AG04449 (cell line): ENCODE measurements at regions not wholly inside any gene's neighbourhood (a gene's known extent, or its start where the extent isn't known, plus 50 kb on each side); places are given as distances from the start of the nearest gene placed in this dataset.

Source experiments
- CTCF ChIA-PET: fragments of 350-600 bp; formaldehyde crosslinking; extraction: SDS; loops from one replicate; lab custom pipeline; 2021; ENCODE audit warnings: antibody characterized with exemption; lab: Yijun Ruan, JAX
- POLR2A ChIA-PET: fragments of 400-600, 350-600 bp; formaldehyde crosslinking; extraction: SDS; loops from one replicate; lab custom pipeline; 2020; ENCODE audit warnings: antibody characterized with exemption, inconsistent platforms; lab: Yijun Ruan, JAX
- DNase-seq: peaks from one replicate; pipeline ENCODE4 v3.0.0-alpha.2; 2010; ENCODE audit warnings: low read depth, low spot score
- H3K4me3 ChIP-seq: 2 replicates; pipeline ENCODE4 v1.5.1; 2011; ENCODE audit warnings: low read depth, mild to moderate bottlenecking, control low read depth, low read length
- TF ChIP-seq, protein P1 (sequence below): IDR thresholded peaks from one replicate; pipeline ENCODE4 v1.5.1; 2011; ENCODE audit warnings: mild to moderate bottlenecking, moderate library complexity, low read length, control low read depth, inconsistent platforms; ENCODE audit not compliant: insufficient read depth; ENCODE audit errors: missing control alignments

DNA sequence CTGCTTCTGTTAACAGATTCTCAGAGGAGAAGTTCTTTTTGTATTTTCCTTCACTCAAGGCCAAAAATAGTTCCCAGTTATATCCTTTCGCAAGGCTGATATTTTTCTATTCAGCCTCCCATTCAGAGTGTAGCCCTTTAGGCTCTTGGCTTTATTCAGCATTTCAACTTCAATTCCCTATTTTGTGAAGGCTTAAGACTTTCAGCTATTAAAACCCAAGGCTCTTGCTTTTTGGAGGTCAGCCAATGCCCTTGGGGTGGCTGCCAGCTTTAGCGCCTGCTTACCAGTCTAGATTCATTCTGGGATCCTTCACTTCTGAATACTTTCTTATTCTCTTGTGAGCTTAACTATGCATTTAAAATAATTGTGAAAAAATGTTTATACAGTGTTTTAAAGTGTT lies 57.3 kb upstream of the ADGRA3 start:
- DNase-seq: no peak
- no peak overlapping the region for H3K4me3 ChIP-seq
- CTCF ChIA-PET: interaction anchor here (1.0 kb wide), 1 partner anchor 22 kb away, joined by 3 read pairs; no protein-coding TSS in a partner anchor
- POLR2A ChIA-PET: interaction anchor here (0.6 kb wide), 1 partner anchor 117 kb away, joined by 3 read pairs; no protein-coding TSS in a partner anchor
- TF ChIP-seq, protein P1, sequence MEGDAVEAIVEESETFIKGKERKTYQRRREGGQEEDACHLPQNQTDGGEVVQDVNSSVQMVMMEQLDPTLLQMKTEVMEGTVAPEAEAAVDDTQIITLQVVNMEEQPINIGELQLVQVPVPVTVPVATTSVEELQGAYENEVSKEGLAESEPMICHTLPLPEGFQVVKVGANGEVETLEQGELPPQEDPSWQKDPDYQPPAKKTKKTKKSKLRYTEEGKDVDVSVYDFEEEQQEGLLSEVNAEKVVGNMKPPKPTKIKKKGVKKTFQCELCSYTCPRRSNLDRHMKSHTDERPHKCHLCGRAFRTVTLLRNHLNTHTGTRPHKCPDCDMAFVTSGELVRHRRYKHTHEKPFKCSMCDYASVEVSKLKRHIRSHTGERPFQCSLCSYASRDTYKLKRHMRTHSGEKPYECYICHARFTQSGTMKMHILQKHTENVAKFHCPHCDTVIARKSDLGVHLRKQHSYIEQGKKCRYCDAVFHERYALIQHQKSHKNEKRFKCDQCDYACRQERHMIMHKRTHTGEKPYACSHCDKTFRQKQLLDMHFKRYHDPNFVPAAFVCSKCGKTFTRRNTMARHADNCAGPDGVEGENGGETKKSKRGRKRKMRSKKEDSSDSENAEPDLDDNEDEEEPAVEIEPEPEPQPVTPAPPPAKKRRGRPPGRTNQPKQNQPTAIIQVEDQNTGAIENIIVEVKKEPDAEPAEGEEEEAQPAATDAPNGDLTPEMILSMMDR: no peak

DNA sequence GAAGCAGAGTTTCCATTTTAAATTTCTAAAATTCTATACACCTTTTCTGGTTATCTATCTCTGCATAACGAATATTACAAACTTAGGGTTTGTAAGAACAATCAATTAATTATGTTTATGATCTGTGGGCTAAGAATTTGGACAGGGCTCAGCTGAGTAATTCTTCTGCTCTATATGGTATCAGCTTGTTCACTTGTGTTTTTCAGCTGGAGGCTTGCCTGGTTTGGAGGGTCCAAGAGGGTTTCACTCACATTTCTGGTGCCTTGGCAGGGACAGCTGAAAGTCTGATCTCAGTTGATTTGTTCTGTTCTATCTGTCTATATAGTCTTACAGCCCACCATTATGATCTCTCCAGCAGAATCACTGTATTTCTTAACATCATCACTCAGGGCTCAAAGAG lies 57.8 kb upstream of the ADGRA3 start:
- TF ChIP-seq, protein P1: no peak
- no peak for DNase-seq
- POLR2A ChIA-PET: interaction anchor here (0.6 kb wide), 1 partner anchor 117 kb away, joined by 3 read pairs; no protein-coding TSS in a partner anchor

DNA sequence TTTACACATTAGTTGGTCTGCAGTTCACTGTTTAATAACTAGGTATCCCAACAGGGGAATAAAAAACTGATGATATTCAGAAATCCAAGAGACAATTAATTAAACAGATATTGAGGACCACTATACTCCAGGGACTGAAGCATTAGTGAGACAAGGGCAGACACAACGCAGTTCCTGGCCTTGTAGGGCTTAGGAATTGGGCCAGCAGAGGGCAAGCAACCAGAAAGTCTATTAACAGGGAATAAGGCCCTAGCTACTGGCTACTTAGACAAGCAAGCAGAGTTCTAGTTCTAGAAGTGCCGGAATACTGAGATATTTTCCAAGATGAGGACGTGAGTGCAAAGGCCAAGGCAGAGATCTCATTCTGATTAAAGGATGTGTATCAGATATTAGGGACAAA lies 58.6 kb upstream of the ADGRA3 start:
- no peak for DNase-seq
- ChIA-PET POLR2A (no interaction called here), CTCF (no interaction called here)
- no peak overlapping the region for H3K4me3 ChIP-seq
- TF ChIP-seq, protein P1: no peak

More for the DNA sequence above, 57.8 kb upstream of the ADGRA3 start:
- no peak overlapping the region for H3K4me3 ChIP-seq
- CTCF ChIA-PET: no interaction called here

DNA sequence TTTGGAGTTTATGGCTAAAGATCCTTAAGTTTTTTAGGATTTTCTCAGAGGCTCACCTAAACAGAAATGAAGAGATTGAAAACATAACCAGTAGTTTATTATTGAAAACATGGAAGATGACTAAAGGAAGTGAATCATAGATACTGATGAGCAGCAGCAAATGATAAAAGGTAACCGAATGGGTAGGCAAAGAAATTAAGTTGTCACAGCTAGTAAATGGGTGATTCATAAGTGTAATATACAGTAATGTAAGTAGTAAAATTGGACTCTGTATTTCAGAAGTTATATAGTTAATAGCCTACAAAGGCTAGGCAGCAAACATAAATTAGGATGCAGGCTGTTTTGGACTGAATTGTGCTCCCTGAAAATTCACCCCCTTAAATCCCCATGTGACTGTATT lies 59.0 kb upstream of the ADGRA3 start:
- TF ChIP-seq, protein P1: no peak
- no peak for DNase-seq
- ChIA-PET POLR2A (no interaction called here), CTCF (no interaction called here)
- no peak overlapping the region for H3K4me3 ChIP-seq

DNA sequence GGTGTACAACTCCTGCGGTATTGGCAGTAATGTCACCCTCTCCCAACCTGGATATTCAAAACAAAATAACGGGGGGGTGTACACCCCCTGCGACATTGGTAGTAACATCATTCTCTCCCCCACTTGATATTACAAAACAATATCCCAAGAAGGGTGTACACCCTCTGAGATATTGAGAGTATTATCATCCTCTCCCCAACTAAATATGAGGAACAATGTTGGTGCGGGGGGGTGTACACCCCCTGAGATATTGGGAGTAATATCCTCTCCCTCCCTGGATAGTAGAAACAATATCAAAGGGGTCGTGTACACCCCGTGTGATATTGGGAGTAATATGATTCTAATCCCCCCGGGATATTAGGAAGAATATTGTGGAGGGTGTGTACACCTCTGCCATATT lies 71.4 kb upstream of the ADGRA3 start:
- TF ChIP-seq, protein P1: no peak
- ChIA-PET POLR2A (no interaction called here), CTCF (no interaction called here)
- no peak for DNase-seq
- H3K4me3 ChIP-seq: no peak overlapping the region

DNA sequence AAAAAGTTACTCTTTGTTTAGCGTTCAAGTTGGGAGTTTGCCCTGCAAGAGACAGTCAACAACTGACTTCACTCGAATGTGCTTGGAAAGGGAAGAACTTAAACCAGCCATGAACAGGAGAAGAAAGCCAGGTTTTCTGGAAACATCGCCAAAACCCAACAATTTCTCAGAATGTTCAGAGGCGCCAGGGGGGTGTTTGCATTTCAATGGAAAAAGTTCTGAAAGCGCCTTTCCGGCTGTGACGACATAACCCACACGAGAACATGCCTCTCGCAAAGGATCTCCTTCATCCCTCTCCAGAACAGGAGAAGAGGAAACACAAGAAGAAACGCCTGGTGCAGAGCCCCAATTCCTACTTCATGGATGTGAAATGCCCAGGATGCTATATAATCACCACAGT lies 78.1 kb upstream of the ADGRA3 start:
- ChIA-PET CTCF (no interaction called here), POLR2A (no interaction called here)
- TF ChIP-seq, protein P1: no peak
- DNase-seq: no peak
- H3K4me3 ChIP-seq: no peak overlapping the region
